Endothelial cell of umbilical vein (primary cell): ENCODE measurements at regions not wholly inside any gene's neighbourhood (a gene's known extent, or its start where the extent isn't known, plus 50 kb on each side); places are given as distances from the start of the nearest gene placed in this dataset.
A peak's percentile ranks its signal among the peaks of the same experiment; 100 is the strongest.
"Not testable (repeated sequence)": the region's sequence is repeated elsewhere in the genome, so short reads cannot be mapped to it uniquely, and the experiment has no call there.

Experiments used
- BruUV-seq: library from RNA; stranded (reverse); fragments of 400-500 nt; replicated peaks from 2 replicates; lab custom pipeline; 2021; lab: Mats Ljungman, UMichigan
- CTCF ChIA-PET: fragments of 300-600, 350-600 bp; sonication (Branson Sonifier 250); formaldehyde crosslinking; loops from one replicate; lab custom pipeline; 2021; ENCODE audit warnings: antibody characterized with exemption, inconsistent platforms; lab: Charles Lee
- POLR2A ChIA-PET: fragments of 300-600, 350-600 bp; sonication (Branson Sonifier 250); formaldehyde crosslinking; loops from one replicate; lab custom pipeline; 2021; ENCODE audit warnings: antibody characterized with exemption, inconsistent platforms; lab: Charles Lee
- DNase-seq: peaks from one replicate; pipeline ENCODE4 v3.0.0-alpha.2; 2011; ENCODE audit warnings: low read depth, low spot score
- FAIRE-seq: peaks from 2 replicates; lab custom pipeline; 2011; peaks lifted over from hg19 to GRCh38; lab: Jason Lieb, UNC
- H2AFZ ChIP-seq: 2 replicates; pipeline ENCODE4 v1.6.0; 2012; ENCODE audit warnings: low read depth, low read length, control low read depth, inconsistent platforms
- H3K27ac ChIP-seq: 2 replicates; pipeline ENCODE4 v1.5.1; 2011; ENCODE audit warnings: low read depth, mild to moderate bottlenecking, control low read depth, low read length, moderate library complexity; ENCODE audit not compliant: insufficient read depth
- H3K27me3 ChIP-seq, 2 experiments: 2 replicates each; pipeline versions ENCODE4 v1.6.0 to v1.6.1; 2011; ENCODE audit warnings: low read length in 2 of 2, mixed read lengths in 1 of 2; ENCODE audit not compliant: control insufficient read depth in 2 of 2, insufficient read depth in 2 of 2
- H3K36me3 ChIP-seq, 2 experiments: 2 replicates in 1 of 2; 3 replicates in 1 of 2; pipeline ENCODE4 v1.5.1; 2011; ENCODE audit warnings: low read length in 2 of 2, mild to moderate bottlenecking in 1 of 2, moderate library complexity in 1 of 2; ENCODE audit not compliant: control insufficient read depth in 2 of 2, insufficient read depth in 2 of 2; ENCODE audit errors: extremely low read depth in 1 of 2
- H3K4me1 ChIP-seq: 3 replicates; pipeline ENCODE4 v1.5.1; 2011; ENCODE audit warnings: mild to moderate bottlenecking, low read length; ENCODE audit not compliant: control insufficient read depth, insufficient read depth; ENCODE audit errors: extremely low read depth
- H3K4me2 ChIP-seq: 2 replicates; pipeline ENCODE4 v1.6.1; 2011; ENCODE audit warnings: low read length, control low read depth, mixed read lengths; ENCODE audit not compliant: insufficient read depth
- H3K4me3 ChIP-seq, 3 experiments: fragments of 200-600 bp in 1 of 3; sonication (generic), shearing (Covaris generic) in 1 of 3; replicated peaks in 1 of 3; 2 replicates each; pipeline ENCODE4 v1.5.1; 2011 to 2016; ENCODE audit warnings: control low read depth in 3 of 3, low read length in 3 of 3, mild to moderate bottlenecking in 2 of 3, inconsistent platforms in 1 of 3, low read depth in 1 of 3, moderate library complexity in 1 of 3; ENCODE audit not compliant: insufficient read depth in 1 of 3
- H3K79me2 ChIP-seq: 2 replicates; pipeline ENCODE4 v1.6.0; 2012; ENCODE audit warnings: low read length, inconsistent platforms; ENCODE audit not compliant: control insufficient read depth, insufficient read depth
- H3K9ac ChIP-seq: replicated peaks from 2 replicates; pipeline ENCODE3; 2011; ENCODE audit warnings: low read length, control low read depth; ENCODE audit not compliant: insufficient read depth; ENCODE audit errors: extremely low read depth
- H3K9me1 ChIP-seq: replicated peaks from 3 replicates; pipeline ENCODE4 v1.6.0; 2011; ENCODE audit warnings: mild to moderate bottlenecking, low read length; ENCODE audit not compliant: control insufficient read depth, insufficient read depth; ENCODE audit errors: extremely low read depth
- H3K9me3 ChIP-seq: replicated peaks from 2 replicates; pipeline ENCODE4 v1.5.1; 2012; ENCODE audit warnings: low read length, inconsistent platforms; ENCODE audit not compliant: control insufficient read depth, insufficient read depth
- H4K20me1 ChIP-seq: replicated peaks from 2 replicates; pipeline ENCODE3; 2011; ENCODE audit warnings: mild to moderate bottlenecking, low read length; ENCODE audit not compliant: control insufficient read depth, insufficient read depth; ENCODE audit errors: extremely low read depth
- FOS ChIP-seq: IDR thresholded peaks from 2 replicates; pipeline ENCODE4 v1.6.1; 2011; ENCODE audit warnings: mild to moderate bottlenecking, low read length, moderate library complexity, borderline replicate concordance; ENCODE audit not compliant: insufficient read depth
- GATA2 ChIP-seq: IDR thresholded peaks from 2 replicates; pipeline ENCODE4 v1.7.0; 2011; ENCODE audit warnings: low read depth, mild to moderate bottlenecking, moderate library complexity, mixed read lengths, low read length; ENCODE audit not compliant: insufficient read length, insufficient read depth
- JUN ChIP-seq: IDR thresholded peaks from 2 replicates; pipeline ENCODE4 v1.6.1; 2011; ENCODE audit warnings: borderline replicate concordance, low read depth; ENCODE audit not compliant: insufficient read length, insufficient read depth
- POLR2A ChIP-seq: IDR thresholded peaks from 2 replicates; pipeline ENCODE4 v1.6.1; 2012; ENCODE audit warnings: low read depth, mild to moderate bottlenecking, control low read depth, low read length
- POLR2AphosphoS5 ChIP-seq: IDR thresholded peaks from 2 replicates; pipeline ENCODE4 v1.6.1; 2012; ENCODE audit warnings: low read depth, mild to moderate bottlenecking, control low read depth, low read length, moderate library complexity; ENCODE audit not compliant: insufficient read depth
- dilution Hi-C: fragments of 300-500 bp; cut with MboI; formaldehyde crosslinking; loops from one replicate; pipeline ENCODE4 v1.15.0; 2019; ENCODE audit warnings: low sequenced_read_pairs; ENCODE audit not compliant: extremely low pct_ligation_motif_present
- intact Hi-C: fragments of 100-400 bp; cut with micrococcal nuclease; formaldehyde crosslinking; loops from one replicate; pipeline ENCODE4 v1.10.0; 2022
- TF ChIP-seq, protein P1 (sequence below), 2 donors: IDR thresholded peaks; 1 replicate in 1 of 2; 2 replicates in 1 of 2; pipeline ENCODE4 v1.5.1; 2011; ENCODE audit warnings: low read length in 2 of 2, mild to moderate bottlenecking in 2 of 2, moderate library complexity in 2 of 2, control low read depth in 1 of 2, inconsistent platforms in 1 of 2, low read depth in 1 of 2; ENCODE audit not compliant: insufficient read depth in 1 of 2; ENCODE audit errors: extremely low read depth in 1 of 2

DNA sequence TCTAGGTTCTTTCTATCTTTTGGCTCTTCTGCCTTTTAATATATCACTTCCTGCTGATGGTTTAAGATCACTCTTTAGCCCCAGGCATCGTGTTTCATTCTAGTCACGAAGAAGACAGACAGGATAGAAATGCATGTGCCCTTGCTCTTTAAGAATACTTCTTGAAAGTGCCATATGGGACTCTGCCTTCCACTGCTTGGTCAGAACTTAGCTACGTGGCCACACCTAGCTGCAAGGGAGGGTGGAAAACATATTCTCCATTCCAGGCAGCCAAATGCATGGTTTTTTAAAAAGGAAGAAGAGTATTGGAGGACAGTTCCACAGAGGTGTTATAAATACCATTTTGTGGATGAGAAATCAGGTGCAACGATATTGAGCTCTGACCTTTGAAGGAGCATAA is 143.3 kb downstream of the KLRB1 start:
- Histone ChIP-seq H3K9ac (no peak overlapping the region), H3K27ac (no peak overlapping the region), H3K27me3 (no peaks in the 10 kb centered on the region), H3K4me1 (no peaks in the 10 kb centered on the region), H3K36me3 (no peaks in the 10 kb centered on the region), H3K9me3 (no peaks in the 10 kb centered on the region), H3K4me2 (no peak overlapping the region), H3K79me2 (no peaks in the 10 kb centered on the region), H3K4me3 (no peak overlapping the region), H3K9me1 (no peaks in the 10 kb centered on the region), H2AFZ (no peak overlapping the region), H4K20me1 (no peaks in the 10 kb centered on the region)
- intact Hi-C loops, result no loop called here
- TF ChIP-seq POLR2A, result no peak
- TF ChIP-seq POLR2AphosphoS5, result no peak
- no peak for TF ChIP-seq FOS
- TF ChIP-seq, protein P1, sequence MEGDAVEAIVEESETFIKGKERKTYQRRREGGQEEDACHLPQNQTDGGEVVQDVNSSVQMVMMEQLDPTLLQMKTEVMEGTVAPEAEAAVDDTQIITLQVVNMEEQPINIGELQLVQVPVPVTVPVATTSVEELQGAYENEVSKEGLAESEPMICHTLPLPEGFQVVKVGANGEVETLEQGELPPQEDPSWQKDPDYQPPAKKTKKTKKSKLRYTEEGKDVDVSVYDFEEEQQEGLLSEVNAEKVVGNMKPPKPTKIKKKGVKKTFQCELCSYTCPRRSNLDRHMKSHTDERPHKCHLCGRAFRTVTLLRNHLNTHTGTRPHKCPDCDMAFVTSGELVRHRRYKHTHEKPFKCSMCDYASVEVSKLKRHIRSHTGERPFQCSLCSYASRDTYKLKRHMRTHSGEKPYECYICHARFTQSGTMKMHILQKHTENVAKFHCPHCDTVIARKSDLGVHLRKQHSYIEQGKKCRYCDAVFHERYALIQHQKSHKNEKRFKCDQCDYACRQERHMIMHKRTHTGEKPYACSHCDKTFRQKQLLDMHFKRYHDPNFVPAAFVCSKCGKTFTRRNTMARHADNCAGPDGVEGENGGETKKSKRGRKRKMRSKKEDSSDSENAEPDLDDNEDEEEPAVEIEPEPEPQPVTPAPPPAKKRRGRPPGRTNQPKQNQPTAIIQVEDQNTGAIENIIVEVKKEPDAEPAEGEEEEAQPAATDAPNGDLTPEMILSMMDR (IDR thresholded peaks at IDR 0.05; ENCODE audit: extremely low read depth in 1 of 2, insufficient read depth in 1 of 2, low read depth in 1 of 2, low read length in 2 of 2), result no peak
- ChIA-PET CTCF (no interaction called here), POLR2A (no interaction called here)
- dilution Hi-C loops, result no loop called here
- DNase-seq (no peak), FAIRE-seq (no peak)
- BruUV-seq, result no TSS peak

DNA sequence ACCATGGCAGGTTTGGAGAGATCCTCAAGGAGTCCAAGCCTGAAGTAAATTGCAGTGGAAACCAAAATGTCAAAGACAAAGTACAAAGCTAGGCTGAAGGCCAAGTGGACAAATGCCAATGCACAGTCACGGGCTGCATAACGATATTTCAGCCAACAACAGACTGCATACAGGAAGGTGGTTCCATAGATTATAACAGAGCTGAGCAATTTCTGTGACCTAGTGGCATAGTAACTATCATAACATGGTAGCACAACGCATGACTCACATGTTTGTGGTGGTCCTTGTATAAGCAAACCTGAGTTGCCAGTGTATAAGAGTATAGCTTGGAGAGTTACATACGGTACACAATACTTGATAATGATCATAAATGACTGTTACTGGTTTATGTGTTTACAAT is 152.2 kb downstream of the KLRB1 start:
- H3K79me2 ChIP-seq, H4K20me1 ChIP-seq, H3K4me2 ChIP-seq, dilution Hi-C loops, H3K27ac ChIP-seq, intact Hi-C loops, POLR2A ChIA-PET, H3K9ac ChIP-seq, BruUV-seq, CTCF ChIA-PET, H3K9me3 ChIP-seq, H3K9me1 ChIP-seq, H3K36me3 ChIP-seq, H3K4me1 ChIP-seq, H3K4me3 ChIP-seq, H2AFZ ChIP-seq, H3K27me3 ChIP-seq: not testable (repeated sequence)
- DNase-seq (peak; percentile 85), FAIRE-seq (peak; percentile 62)
- TF ChIP-seq GATA2 (peak; percentile 50), FOS (peak; percentile 45), JUN (peak; percentile 25)

GRCh38 chr12:9454021-9454420 is 153.7 kb downstream of the KLRB1 start:
- H3K27me3 ChIP-seq, DNase-seq, H3K27ac ChIP-seq, H3K4me3 ChIP-seq, intact Hi-C loops, H3K79me2 ChIP-seq, H3K9me3 ChIP-seq, H4K20me1 ChIP-seq, BruUV-seq, POLR2A ChIA-PET, H3K36me3 ChIP-seq, H3K4me2 ChIP-seq, dilution Hi-C loops, FAIRE-seq, CTCF ChIA-PET, H2AFZ ChIP-seq, H3K9me1 ChIP-seq, H3K9ac ChIP-seq, H3K4me1 ChIP-seq: not testable (repeated sequence)
